ENCODE measurements at regions not wholly inside any gene's neighbourhood (a gene's known extent, or its start where the extent isn't known, plus 50 kb on each side); places are given as distances from the start of the nearest gene placed in this dataset.

- TF ChIP-seq CTCF (IDR thresholded peaks at IDR 0.05) (no peak), POLR2A (IDR thresholded peaks at IDR 0.05) (no peak)
Observed at GRCh38 chr15:53110999-53111398, 320.9 kb upstream of the ONECUT1 start.
